Body of pancreas (tissue), 4 donors: ENCODE measurements at regions not wholly inside any gene's neighbourhood (a gene's known extent, or its start where the extent isn't known, plus 50 kb on each side); places are given as distances from the start of the nearest gene placed in this dataset.
"Not testable (repeated sequence)": the region's sequence is repeated elsewhere in the genome, so short reads cannot be mapped to it uniquely, and the experiment has no call there.

Experiments
- ATAC-seq: fragments of 150-250 bp; one replicate; pipeline ENCODE4 v1.9.1; 2016
- DNase-seq, 4 donors: peaks; one replicate each; pipeline ENCODE4 v3.0.0-alpha.2; 2019
- H3K27ac ChIP-seq, 4 donors: fragments of 200-600 bp; sonication (generic); 1 replicate in 3 of 4; 2 replicates in 1 of 4; pipeline versions ENCODE4 v1.5.1 to v1.6.1; 2016 to 2019; ENCODE audit warnings: mild to moderate bottlenecking in 1 of 4, mixed read lengths in 1 of 4, moderate library complexity in 1 of 4
- H3K27me3 ChIP-seq, 2 donors: fragments of 200-600 bp; sonication (generic); one replicate each; pipeline ENCODE4 v1.6.0; 2016; ENCODE audit warnings: mild to moderate bottlenecking in 1 of 2
- H3K36me3 ChIP-seq, 2 donors: fragments of 200-600 bp; sonication (generic); replicated peaks in 1 of 2; 2 replicates each; pipeline ENCODE4 v1.5.1; 2016; ENCODE audit warnings: low read depth in 2 of 2; ENCODE audit not compliant: insufficient read depth in 1 of 2
- H3K4me1 ChIP-seq: fragments of 200-600 bp; sonication (generic); one replicate; pipeline ENCODE4 v1.6.0; 2016
- H3K4me3 ChIP-seq, 2 donors: fragments of 200-600 bp; sonication (generic); 1 replicate in 1 of 2; 2 replicates in 1 of 2; pipeline ENCODE4 v1.5.1; 2016 to 2019
- H3K9me3 ChIP-seq, 3 donors: fragments of 200-600 bp; sonication (generic); 1 replicate in 2 of 3; 2 replicates in 1 of 3; pipeline ENCODE4 v1.5.1; 2016
- POLR2A ChIP-seq, 3 donors: fragments of 450-650 bp; IDR thresholded peaks; one replicate each; pipeline ENCODE4 v1.6.1; 2016; ENCODE audit warnings: antibody characterized with exemption in 3 of 3, mild to moderate bottlenecking in 2 of 3
- WGBS, 2 donors: methylation state at CpG; one replicate each; pipeline ENCODE4 v1.1.5; 2017; 5-methylcytosine and 5-hydroxymethylcytosine counted together
- intact Hi-C: fragments of 100-400 bp; cut with DNase I; formaldehyde crosslinking; loops from one replicate; pipeline ENCODE4 v1.15.1; 2023
- TF ChIP-seq, protein P1 (sequence below), 7 experiments: fragments of 450-650 bp in 4 of 7; fragments of 200-600 bp in 3 of 7; sonication (generic) in 3 of 7; IDR thresholded peaks; one replicate each; pipeline ENCODE4 v1.5.1; 2016 to 2019; ENCODE audit warnings: antibody characterized with exemption in 7 of 7

- Histone ChIP-seq H3K27ac (no peak overlapping the region), H3K4me1 (no peaks in the 10 kb centered on the region), H3K4me3 (no peak overlapping the region), H3K36me3 (no peaks in the 10 kb centered on the region), H3K27me3 (no peaks in the 10 kb centered on the region), H3K9me3 (no peaks in the 10 kb centered on the region)
- TF ChIP-seq, protein P1, sequence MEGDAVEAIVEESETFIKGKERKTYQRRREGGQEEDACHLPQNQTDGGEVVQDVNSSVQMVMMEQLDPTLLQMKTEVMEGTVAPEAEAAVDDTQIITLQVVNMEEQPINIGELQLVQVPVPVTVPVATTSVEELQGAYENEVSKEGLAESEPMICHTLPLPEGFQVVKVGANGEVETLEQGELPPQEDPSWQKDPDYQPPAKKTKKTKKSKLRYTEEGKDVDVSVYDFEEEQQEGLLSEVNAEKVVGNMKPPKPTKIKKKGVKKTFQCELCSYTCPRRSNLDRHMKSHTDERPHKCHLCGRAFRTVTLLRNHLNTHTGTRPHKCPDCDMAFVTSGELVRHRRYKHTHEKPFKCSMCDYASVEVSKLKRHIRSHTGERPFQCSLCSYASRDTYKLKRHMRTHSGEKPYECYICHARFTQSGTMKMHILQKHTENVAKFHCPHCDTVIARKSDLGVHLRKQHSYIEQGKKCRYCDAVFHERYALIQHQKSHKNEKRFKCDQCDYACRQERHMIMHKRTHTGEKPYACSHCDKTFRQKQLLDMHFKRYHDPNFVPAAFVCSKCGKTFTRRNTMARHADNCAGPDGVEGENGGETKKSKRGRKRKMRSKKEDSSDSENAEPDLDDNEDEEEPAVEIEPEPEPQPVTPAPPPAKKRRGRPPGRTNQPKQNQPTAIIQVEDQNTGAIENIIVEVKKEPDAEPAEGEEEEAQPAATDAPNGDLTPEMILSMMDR (IDR thresholded peaks at IDR 0.05) = no peak
- TF ChIP-seq POLR2A (IDR thresholded peaks at IDR 0.05) = no peak
- DNase-seq = no peak
- ATAC-seq = no peak
- intact Hi-C loops = no loop called here
Measured at GRCh38 chr11:38130514-38130913, 1532.5 kb upstream of the RAG2 start.

- TF ChIP-seq, protein P1 (IDR thresholded peaks at IDR 0.05) = no peak
- Histone ChIP-seq H3K9me3 (no peaks in the 10 kb centered on the region), H3K4me1 (no peaks in the 10 kb centered on the region), H3K4me3 (no peak overlapping the region), H3K36me3 (no peaks in the 10 kb centered on the region), H3K27me3 (no peaks in the 10 kb centered on the region), H3K27ac (no peak overlapping the region)
- intact Hi-C loops = no loop called here
- ATAC-seq = no peak
- 74 to 75% methylated on average over 6 to 9 of the region's 9 CpGs for WGBS, 2 donors
- no peak for DNase-seq
Measured at GRCh38 chr11:38123673-38124072, 1525.6 kb upstream of the RAG2 start.

DNA sequence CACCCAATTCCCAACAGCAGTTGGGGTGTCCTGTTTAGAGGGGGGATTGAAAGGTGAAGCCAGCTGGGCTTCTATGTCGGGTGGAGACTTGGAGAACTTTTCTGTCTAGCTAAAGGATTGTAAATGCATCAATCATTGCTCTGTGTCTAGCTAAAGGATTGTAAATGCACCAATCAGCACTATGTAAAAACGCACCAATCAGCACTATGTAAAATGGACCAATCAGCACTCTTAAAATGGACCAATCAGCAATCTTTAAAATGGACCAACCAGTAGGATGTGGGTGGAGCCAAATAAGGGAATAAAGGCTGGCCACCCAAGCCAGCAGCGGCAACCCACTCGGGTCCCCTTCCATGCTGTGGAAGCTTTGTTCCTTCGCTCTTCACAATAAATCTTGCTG is 1518.6 kb upstream of the RAG2 start:
- intact Hi-C loops, ATAC-seq, H3K4me3 ChIP-seq, H3K27ac ChIP-seq, H3K27me3 ChIP-seq, H3K36me3 ChIP-seq, H3K9me3 ChIP-seq, H3K4me1 ChIP-seq, DNase-seq: not testable (repeated sequence)
- WGBS, 2 donors = 89% methylated on average over 4 to 5 of the region's 5 CpGs

DNA sequence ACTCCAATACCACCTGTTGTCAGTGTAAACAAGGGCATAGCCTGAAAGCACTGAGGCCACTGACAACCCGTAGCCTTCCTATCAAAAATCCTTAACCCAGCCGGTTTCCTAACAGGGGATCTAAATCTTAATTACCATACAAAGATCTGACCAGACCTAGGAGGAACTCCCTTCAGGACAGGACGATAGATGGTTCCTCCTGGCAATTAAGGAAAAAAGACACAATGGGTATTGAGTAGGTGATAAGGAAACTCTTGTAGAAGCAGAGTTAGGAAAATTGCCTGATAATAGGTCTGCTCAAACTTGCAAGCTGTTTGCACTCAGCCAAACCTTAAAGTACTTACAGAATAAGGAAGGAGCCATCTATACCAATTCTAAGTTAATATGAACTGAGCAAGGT is 1517.3 kb upstream of the RAG2 start:
- ATAC-seq, H3K4me1 ChIP-seq, H3K4me3 ChIP-seq, H3K9me3 ChIP-seq, DNase-seq, H3K36me3 ChIP-seq, intact Hi-C loops, H3K27me3 ChIP-seq, H3K27ac ChIP-seq: not testable (repeated sequence)
- 48 to 51% methylated on average over 3 of the region's 3 CpGs for WGBS, 2 donors

DNA sequence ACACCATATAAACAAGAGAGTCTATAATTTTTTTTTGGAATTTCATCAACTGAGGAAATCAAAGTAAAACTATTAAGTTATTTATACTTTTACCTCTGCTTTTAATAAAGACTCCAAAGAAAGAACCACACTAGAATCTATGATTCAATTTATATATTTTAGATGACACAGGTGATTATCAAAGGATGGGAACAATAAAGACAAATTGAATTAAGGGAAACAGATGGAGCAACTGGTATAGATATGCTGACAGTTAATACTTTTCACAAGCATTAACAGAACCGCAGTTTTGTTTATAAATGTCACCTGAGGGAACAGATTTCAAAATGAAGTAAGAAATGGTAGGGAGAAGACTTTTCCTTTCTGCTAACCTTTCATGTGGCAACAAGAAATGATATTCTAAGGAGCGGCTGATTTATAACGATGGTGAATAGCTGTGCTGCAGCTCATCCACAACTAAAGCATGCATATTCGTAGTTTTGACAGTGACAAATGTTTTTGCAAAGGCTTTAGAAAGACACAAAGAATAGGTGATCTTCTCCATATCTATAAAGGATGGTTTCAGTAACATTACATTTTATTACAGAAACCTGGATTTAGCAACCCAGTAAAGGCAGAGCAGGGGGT is 1502.9 kb upstream of the RAG2 start:
- H3K4me3 ChIP-seq = no peak overlapping the region
- TF ChIP-seq, protein P1 (IDR thresholded peaks at IDR 0.05) = no peak
- no peak for TF ChIP-seq POLR2A (IDR thresholded peaks at IDR 0.05)
- whole genome bisulfite sequencing, 2 donors = 66 to 78% methylated on average over 4 of the region's 4 CpGs
- no peaks in the 10 kb centered on the region for H3K36me3 ChIP-seq
- no peaks in the 10 kb centered on the region for H3K9me3 ChIP-seq
- no peaks in the 10 kb centered on the region for H3K4me1 ChIP-seq
- no peaks in the 10 kb centered on the region for H3K27me3 ChIP-seq
- DNase-seq (no peak), ATAC-seq (no peak)
- H3K27ac ChIP-seq = no peak overlapping the region
- intact Hi-C loops = no loop called here

- no peaks in the 10 kb centered on the region for H3K36me3 ChIP-seq
- peaks cover 3% of the 10 kb centered on the region for H3K4me1 ChIP-seq
- H3K9me3 ChIP-seq = no peaks in the 10 kb centered on the region
- H3K27ac ChIP-seq = no peak overlapping the region
- DNase-seq = no peak
- WGBS, 2 donors = 58 to 61% methylated on average over 2 of the region's 2 CpGs
- no peak for ATAC-seq
- TF ChIP-seq POLR2A (IDR thresholded peaks at IDR 0.05) = no peak
- TF ChIP-seq, protein P1 (IDR thresholded peaks at IDR 0.05) = no peak
- H3K4me3 ChIP-seq = no peak overlapping the region
- H3K27me3 ChIP-seq = no peaks in the 10 kb centered on the region
- intact Hi-C loops = no loop called here
Measured at GRCh38 chr11:38095268-38095667, 1497.2 kb upstream of the RAG2 start.
